ENCODE measurements at regions not wholly inside any gene's neighbourhood (a gene's known extent, or its start where the extent isn't known, plus 50 kb on each side); places are given as distances from the start of the nearest gene placed in this dataset.

GRCh38 chr5:106420102-106420501 is 1250.6 kb downstream of the EFNA5 start:
- no peaks in the 10 kb centered on the region for H3K27me3 ChIP-seq (ENCODE audit: control insufficient read depth, insufficient read depth, low read length)
- no peak for DNase-seq (ENCODE audit: low read depth)
- TF ChIP-seq, protein P1, sequence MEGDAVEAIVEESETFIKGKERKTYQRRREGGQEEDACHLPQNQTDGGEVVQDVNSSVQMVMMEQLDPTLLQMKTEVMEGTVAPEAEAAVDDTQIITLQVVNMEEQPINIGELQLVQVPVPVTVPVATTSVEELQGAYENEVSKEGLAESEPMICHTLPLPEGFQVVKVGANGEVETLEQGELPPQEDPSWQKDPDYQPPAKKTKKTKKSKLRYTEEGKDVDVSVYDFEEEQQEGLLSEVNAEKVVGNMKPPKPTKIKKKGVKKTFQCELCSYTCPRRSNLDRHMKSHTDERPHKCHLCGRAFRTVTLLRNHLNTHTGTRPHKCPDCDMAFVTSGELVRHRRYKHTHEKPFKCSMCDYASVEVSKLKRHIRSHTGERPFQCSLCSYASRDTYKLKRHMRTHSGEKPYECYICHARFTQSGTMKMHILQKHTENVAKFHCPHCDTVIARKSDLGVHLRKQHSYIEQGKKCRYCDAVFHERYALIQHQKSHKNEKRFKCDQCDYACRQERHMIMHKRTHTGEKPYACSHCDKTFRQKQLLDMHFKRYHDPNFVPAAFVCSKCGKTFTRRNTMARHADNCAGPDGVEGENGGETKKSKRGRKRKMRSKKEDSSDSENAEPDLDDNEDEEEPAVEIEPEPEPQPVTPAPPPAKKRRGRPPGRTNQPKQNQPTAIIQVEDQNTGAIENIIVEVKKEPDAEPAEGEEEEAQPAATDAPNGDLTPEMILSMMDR (IDR thresholded peaks at IDR 0.05; ENCODE audit: insufficient read depth, low read length, poor library complexity, severe bottlenecking), result no peak
- no peaks in the 10 kb centered on the region for H3K36me3 ChIP-seq (ENCODE audit: control insufficient read depth, insufficient read depth, low read length)
- no peak overlapping the region for H3K4me3 ChIP-seq (ENCODE audit: low read depth, low read length)

- no peak overlapping the region for H3K4me3 ChIP-seq (ENCODE audit: low read depth, low read length)
- no peaks in the 10 kb centered on the region for H3K27me3 ChIP-seq (ENCODE audit: control insufficient read depth, insufficient read depth, low read length)
- no peaks in the 10 kb centered on the region for H3K36me3 ChIP-seq (ENCODE audit: control insufficient read depth, insufficient read depth, low read length)
- DNase-seq (ENCODE audit: low read depth), result no peak
- TF ChIP-seq, protein P1 (IDR thresholded peaks at IDR 0.05; ENCODE audit: insufficient read depth, low read length, poor library complexity, severe bottlenecking), result no peak
Observed at GRCh38 chr5:106418196-106418595, 1252.5 kb downstream of the EFNA5 start.

DNA sequence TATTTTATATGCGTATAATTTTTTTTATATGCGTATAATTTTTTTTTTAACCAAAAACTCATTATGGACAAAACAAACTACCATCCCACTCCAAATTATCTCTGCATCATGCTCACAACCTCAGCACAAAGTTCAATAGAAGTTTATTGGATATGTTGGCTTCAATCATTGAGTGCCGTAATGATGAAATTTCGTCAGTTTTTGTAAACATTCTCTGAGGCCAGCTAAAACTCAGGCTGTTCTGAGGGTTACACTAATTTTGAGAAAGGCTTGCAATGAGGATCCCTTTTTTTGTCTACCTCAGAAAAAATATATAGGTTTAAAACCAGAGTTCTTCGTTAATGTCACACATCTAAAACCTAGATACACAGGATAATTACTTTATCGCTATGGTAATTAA is 1253.2 kb downstream of the EFNA5 start:
- no peaks in the 10 kb centered on the region for H3K36me3 ChIP-seq (ENCODE audit: control insufficient read depth, insufficient read depth, low read length)
- H3K27me3 ChIP-seq (ENCODE audit: control insufficient read depth, insufficient read depth, low read length), result no peaks in the 10 kb centered on the region
- no peak overlapping the region for H3K4me3 ChIP-seq (ENCODE audit: low read depth, low read length)
- DNase-seq (ENCODE audit: low read depth), result no peak
- TF ChIP-seq, protein P1 (IDR thresholded peaks at IDR 0.05; ENCODE audit: insufficient read depth, low read length, poor library complexity, severe bottlenecking), result no peak

- Histone ChIP-seq H3K27me3 (ENCODE audit: control insufficient read depth, insufficient read depth, low read length) (no peaks in the 10 kb centered on the region), H3K36me3 (ENCODE audit: control insufficient read depth, insufficient read depth, low read length) (no peaks in the 10 kb centered on the region), H3K4me3 (ENCODE audit: low read depth, low read length) (no peak overlapping the region)
- TF ChIP-seq, protein P1 (IDR thresholded peaks at IDR 0.05; ENCODE audit: insufficient read depth, low read length, poor library complexity, severe bottlenecking), result no peak
- DNase-seq (ENCODE audit: low read depth), result no peak
Observed at GRCh38 chr5:106417163-106417562, 1253.6 kb downstream of the EFNA5 start.

- no peak overlapping the region for H3K4me3 ChIP-seq (ENCODE audit: low read depth, low read length)
- TF ChIP-seq, protein P1 (IDR thresholded peaks at IDR 0.05; ENCODE audit: insufficient read depth, low read length, poor library complexity, severe bottlenecking), result no peak
- H3K27me3 ChIP-seq (ENCODE audit: control insufficient read depth, insufficient read depth, low read length), result no peaks in the 10 kb centered on the region
- peak; percentile 35 for DNase-seq (ENCODE audit: low read depth)
- H3K36me3 ChIP-seq (ENCODE audit: control insufficient read depth, insufficient read depth, low read length), result no peaks in the 10 kb centered on the region
Observed at GRCh38 chr5:106415541-106415940, 1255.2 kb downstream of the EFNA5 start.

DNA sequence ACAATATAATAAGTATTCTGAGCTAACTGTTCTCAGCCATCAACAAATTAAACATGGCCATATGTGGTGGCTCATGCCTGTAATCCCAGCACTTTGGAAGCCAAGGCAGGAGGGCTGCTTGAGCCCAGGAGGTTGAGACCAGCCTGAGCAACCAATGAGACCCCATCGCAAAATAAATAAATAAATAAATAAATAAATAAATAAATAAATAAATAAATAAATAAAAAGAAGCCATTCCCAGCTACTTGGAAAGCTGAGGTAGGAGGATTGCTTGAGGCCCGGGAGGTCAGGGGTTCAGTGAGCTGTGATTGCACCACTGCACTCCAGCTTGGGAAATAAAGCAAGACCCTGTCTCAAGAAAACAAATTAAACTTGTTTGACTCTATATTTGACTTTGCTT is 1256.4 kb downstream of the EFNA5 start:
- Histone ChIP-seq H3K4me3 (ENCODE audit: low read depth, low read length) (no peak overlapping the region), H3K27me3 (ENCODE audit: control insufficient read depth, insufficient read depth, low read length) (no peaks in the 10 kb centered on the region), H3K36me3 (ENCODE audit: control insufficient read depth, insufficient read depth, low read length) (no peaks in the 10 kb centered on the region)
- TF ChIP-seq, protein P1 (IDR thresholded peaks at IDR 0.05; ENCODE audit: insufficient read depth, low read length, poor library complexity, severe bottlenecking), result no peak
- DNase-seq (ENCODE audit: low read depth), result no peak
